Left renal cortex interstitium (tissue), 4 donors: ENCODE measurements at regions not wholly inside any gene's neighbourhood (a gene's known extent, or its start where the extent isn't known, plus 50 kb on each side); places are given as distances from the start of the nearest gene placed in this dataset.

Experiments used
- DNase-seq, 4 donors: peaks; one replicate each; pipeline ENCODE4 v3.0.0-alpha.2; 2013; ENCODE audit warnings: low read depth in 4 of 4, low spot score in 2 of 4, missing footprints in 1 of 4

- no peak for DNase-seq
Measured at GRCh38 chr15:97806766-97807165, 153.7 kb upstream of the ARRDC4 start.

- DNase-seq: peak in 2 of 4 donors; percentile 44 to 62
Measured at GRCh38 chr15:97815835-97816234, 144.7 kb upstream of the ARRDC4 start.

GRCh38 chr15:97817276-97817890 lies 143.1 kb upstream of the ARRDC4 start:
- no peak for DNase-seq

- no peak for DNase-seq
Measured at GRCh38 chr15:97836003-97836402, 124.5 kb upstream of the ARRDC4 start.

GRCh38 chr15:97837896-97838295 lies 122.6 kb upstream of the ARRDC4 start:
- DNase-seq: no peak

- no peak for DNase-seq
Measured at GRCh38 chr15:97838606-97839210, 121.8 kb upstream of the ARRDC4 start.

- no peak for DNase-seq
Measured at GRCh38 chr15:97840501-97840900, 120.0 kb upstream of the ARRDC4 start.

- DNase-seq: no peak
Measured at GRCh38 chr15:97841558-97841957, 118.9 kb upstream of the ARRDC4 start.

- no peak for DNase-seq
Measured at GRCh38 chr15:97849183-97849582, 111.3 kb upstream of the ARRDC4 start.

GRCh38 chr15:97858296-97858695 lies 102.2 kb upstream of the ARRDC4 start:
- DNase-seq: no peak

GRCh38 chr15:97861529-97862260 lies 98.8 kb upstream of the ARRDC4 start:
- DNase-seq: no peak

- DNase-seq: no peak
Measured at GRCh38 chr15:97866959-97867358, 93.5 kb upstream of the ARRDC4 start.

GRCh38 chr15:97867870-97868269 lies 92.6 kb upstream of the ARRDC4 start:
- DNase-seq: no peak

- DNase-seq: no peak
Measured at GRCh38 chr15:97868981-97869380, 91.5 kb upstream of the ARRDC4 start.

GRCh38 chr15:97870771-97871170 lies 89.7 kb upstream of the ARRDC4 start:
- no peak for DNase-seq

GRCh38 chr15:97874139-97874538 lies 86.4 kb upstream of the ARRDC4 start:
- DNase-seq: no peak

- DNase-seq: no peak
Measured at GRCh38 chr15:97875025-97875512, 85.4 kb upstream of the ARRDC4 start.

- DNase-seq: no peak
Measured at GRCh38 chr15:97875513-97876280, 84.8 kb upstream of the ARRDC4 start.

- no peak for DNase-seq
Measured at GRCh38 chr15:97876281-97876675, 84.2 kb upstream of the ARRDC4 start.

- DNase-seq: no peak
Measured at GRCh38 chr15:97881346-97881965, 79.0 kb upstream of the ARRDC4 start.
